ENCODE measurements at regions not wholly inside any gene's neighbourhood (a gene's known extent, or its start where the extent isn't known, plus 50 kb on each side); places are given as distances from the start of the nearest gene placed in this dataset.

DNA sequence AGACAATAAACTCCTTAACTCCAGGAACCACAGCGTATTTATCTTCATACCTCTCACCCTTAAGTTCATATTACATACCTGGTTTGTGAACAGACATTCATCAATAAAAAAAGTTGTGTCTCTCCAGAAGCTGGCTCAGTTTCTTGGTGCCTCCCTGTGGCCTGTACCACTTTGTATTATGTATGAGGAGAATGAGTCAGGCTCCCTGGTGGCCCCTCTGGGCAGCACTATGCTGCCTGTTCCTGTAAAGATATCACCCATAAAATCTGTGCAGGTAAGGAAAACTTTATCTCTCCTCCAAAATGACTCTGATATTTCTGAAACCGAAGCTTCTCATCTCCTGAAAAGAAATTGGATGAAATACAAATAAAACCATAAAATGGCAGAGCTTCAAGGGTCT lies 198.4 kb upstream of the NT5C1B start:
- TF ChIP-seq YY2 (tag by site-specific recombination; IDR thresholded peaks at IDR 0.05) (no peak), TCF7L2 (IDR thresholded peaks at IDR 0.05; ENCODE audit: borderline replicate concordance, low read depth, low read length) (no peak), ZBTB8A (tag by site-specific recombination; IDR thresholded peaks at IDR 0.05) (no peak), ZNF558 (tag by site-specific recombination; IDR thresholded peaks at IDR 0.05) (no peak), ZNF561 (tag by site-specific recombination; IDR thresholded peaks at IDR 0.05; ENCODE audit: borderline replicate concordance) (no peak), ZNF677 (tag by site-specific recombination; IDR thresholded peaks at IDR 0.05) (no peak), ZEB2 (tag by site-specific recombination; IDR thresholded peaks at IDR 0.05) (no peak), ZNF791 (tag by site-specific recombination; IDR thresholded peaks at IDR 0.05) (no peak), KLF10 (tag by site-specific recombination; IDR thresholded peaks at IDR 0.05) (no peak), ZBTB17 (tag by site-specific recombination; IDR thresholded peaks at IDR 0.05) (no peak)
- TF ChIP-seq, protein P1, sequence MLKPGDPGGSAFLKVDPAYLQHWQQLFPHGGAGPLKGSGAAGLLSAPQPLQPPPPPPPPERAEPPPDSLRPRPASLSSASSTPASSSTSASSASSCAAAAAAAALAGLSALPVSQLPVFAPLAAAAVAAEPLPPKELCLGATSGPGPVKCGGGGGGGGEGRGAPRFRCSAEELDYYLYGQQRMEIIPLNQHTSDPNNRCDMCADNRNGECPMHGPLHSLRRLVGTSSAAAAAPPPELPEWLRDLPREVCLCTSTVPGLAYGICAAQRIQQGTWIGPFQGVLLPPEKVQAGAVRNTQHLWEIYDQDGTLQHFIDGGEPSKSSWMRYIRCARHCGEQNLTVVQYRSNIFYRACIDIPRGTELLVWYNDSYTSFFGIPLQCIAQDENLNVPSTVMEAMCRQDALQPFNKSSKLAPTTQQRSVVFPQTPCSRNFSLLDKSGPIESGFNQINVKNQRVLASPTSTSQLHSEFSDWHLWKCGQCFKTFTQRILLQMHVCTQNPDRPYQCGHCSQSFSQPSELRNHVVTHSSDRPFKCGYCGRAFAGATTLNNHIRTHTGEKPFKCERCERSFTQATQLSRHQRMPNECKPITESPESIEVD (tag by site-specific recombination; IDR thresholded peaks at IDR 0.05) = no peak
- TF ChIP-seq, protein P2, sequence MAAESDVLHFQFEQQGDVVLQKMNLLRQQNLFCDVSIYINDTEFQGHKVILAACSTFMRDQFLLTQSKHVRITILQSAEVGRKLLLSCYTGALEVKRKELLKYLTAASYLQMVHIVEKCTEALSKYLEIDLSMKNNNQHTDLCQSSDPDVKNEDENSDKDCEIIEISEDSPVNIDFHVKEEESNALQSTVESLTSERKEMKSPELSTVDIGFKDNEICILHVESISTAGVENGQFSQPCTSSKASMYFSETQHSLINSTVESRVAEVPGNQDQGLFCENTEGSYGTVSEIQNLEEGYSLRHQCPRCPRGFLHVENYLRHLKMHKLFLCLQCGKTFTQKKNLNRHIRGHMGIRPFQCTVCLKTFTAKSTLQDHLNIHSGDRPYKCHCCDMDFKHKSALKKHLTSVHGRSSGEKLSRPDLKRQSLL (tag by site-specific recombination; IDR thresholded peaks at IDR 0.05) = no peak
- TF ChIP-seq, protein P3, sequence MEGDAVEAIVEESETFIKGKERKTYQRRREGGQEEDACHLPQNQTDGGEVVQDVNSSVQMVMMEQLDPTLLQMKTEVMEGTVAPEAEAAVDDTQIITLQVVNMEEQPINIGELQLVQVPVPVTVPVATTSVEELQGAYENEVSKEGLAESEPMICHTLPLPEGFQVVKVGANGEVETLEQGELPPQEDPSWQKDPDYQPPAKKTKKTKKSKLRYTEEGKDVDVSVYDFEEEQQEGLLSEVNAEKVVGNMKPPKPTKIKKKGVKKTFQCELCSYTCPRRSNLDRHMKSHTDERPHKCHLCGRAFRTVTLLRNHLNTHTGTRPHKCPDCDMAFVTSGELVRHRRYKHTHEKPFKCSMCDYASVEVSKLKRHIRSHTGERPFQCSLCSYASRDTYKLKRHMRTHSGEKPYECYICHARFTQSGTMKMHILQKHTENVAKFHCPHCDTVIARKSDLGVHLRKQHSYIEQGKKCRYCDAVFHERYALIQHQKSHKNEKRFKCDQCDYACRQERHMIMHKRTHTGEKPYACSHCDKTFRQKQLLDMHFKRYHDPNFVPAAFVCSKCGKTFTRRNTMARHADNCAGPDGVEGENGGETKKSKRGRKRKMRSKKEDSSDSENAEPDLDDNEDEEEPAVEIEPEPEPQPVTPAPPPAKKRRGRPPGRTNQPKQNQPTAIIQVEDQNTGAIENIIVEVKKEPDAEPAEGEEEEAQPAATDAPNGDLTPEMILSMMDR (tag by site-specific recombination; IDR thresholded peaks at IDR 0.05) = no peak
- TF ChIP-seq, protein P4, sequence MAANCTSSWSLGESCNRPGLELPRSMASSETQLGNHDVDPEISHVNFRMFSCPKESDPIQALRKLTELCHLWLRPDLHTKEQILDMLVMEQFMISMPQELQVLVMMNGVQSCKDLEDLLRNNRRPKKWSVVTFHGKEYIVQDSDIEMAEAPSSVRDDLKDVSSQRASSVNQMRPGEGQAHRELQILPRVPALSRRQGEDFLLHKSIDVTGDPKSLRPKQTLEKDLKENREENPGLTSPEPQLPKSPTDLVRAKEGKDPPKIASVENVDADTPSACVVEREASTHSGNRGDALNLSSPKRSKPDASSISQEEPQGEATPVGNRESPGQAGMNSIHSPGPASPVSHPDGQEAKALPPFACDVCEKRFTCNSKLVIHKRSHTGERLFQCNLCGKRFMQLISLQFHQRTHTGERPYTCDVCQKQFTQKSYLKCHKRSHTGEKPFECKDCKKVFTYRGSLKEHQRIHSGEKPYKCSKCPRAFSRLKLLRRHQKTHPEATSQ (tag by site-specific recombination; IDR thresholded peaks at IDR 0.05) = no peak

All from HEK293 (cell line).